Myocyte (in vitro differentiated cells): ENCODE measurements at regions not wholly inside any gene's neighbourhood (a gene's known extent, or its start where the extent isn't known, plus 50 kb on each side); places are given as distances from the start of the nearest gene placed in this dataset.

Source experiments
- DNase-seq: peaks from one replicate; pipeline ENCODE4 v3.0.0-alpha.2; 2012; ENCODE audit warnings: low read depth

DNA sequence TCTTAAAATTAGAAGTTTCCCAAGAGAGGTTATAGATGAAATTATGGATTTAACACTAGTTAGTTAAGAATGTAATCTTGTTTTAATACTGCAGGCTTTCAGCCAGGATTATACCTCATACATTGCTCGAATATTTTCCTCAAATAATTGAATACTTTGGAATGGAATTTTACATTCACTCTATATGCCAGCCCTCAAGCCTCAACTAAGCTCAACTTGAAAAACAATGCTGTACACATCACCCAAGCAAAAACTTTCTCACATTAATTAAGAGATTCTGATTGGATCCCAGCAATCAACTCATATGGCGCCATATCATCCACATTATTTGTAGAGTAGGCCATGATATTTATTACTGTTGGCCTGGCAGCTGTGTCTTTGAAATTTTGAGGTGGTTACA lies 710.7 kb upstream of the ADAMTS5 start:
- DNase-seq: no peak

DNA sequence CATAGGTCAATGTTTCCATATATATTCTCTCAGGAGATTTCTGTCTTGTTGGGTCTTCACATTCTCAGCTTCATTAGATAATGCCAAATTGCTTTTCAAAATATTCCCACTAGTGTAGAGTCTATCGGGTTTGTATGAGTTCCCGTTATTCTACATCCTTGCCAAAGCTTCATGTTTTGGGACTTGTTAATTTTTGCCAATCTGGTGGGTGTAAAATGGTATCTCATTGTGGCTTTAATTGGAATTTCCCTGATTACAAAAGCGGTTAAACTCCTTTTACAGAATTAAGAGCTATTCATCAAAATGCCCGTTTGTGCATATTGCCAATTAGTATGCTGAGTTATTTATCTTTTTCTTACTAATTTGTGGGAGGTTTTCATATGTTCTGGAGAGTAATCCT lies 708.4 kb upstream of the ADAMTS5 start:
- DNase-seq: no peak

DNA sequence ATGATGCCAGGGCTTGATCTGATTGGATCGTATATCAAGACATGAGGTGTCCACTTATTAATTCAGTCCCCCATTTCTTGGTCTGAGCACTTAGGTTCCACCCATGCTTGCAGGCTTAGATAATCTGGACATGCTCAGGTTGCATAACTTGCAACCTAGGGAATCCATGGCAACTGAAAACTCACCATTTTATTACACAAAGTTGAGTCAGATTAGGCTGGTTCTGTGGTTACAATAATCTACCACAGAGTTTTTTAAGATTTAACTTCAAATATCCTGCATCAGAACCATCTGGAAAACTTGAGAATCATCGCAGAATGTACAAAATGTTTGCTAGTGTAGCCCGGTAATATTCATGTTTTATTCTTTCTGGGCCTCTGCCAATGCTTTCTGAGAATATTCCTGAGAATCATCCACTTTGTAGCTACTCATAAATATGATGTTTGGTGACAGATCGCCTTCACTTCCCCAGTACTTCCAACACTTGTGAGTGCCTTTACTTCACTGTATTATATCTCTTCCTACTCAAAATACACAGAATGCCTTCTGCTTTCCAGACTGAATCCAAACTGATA lies 707.2 kb upstream of the ADAMTS5 start:
- DNase-seq: peak; percentile 59

GRCh38 chr21:27673581-27673980 lies 706.7 kb upstream of the ADAMTS5 start:
- peak; percentile 51 for DNase-seq

GRCh38 chr21:27671207-27671606 lies 704.3 kb upstream of the ADAMTS5 start:
- DNase-seq: no peak

- no peak for DNase-seq
These were observed 686.6 kb upstream of the ADAMTS5 start for GRCh38 chr21:27653481-27653880.

DNA sequence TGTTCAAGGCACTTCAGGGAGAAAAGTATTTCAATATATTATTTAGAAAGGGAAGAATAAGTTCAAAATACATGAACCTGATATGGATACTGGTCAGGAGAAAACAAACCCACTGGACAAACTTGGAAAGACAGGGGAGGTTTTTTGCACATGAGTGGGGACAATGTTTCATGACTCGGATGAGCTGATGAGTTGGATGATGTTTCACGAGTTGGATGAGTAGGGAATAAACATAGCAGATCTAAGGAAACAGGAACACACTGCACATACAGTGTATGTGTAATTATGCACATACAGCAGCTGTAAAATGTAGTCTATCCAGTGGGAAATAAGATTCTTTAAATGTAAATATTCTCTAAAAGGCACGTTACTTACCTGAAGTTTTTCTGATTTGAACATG lies 682.9 kb upstream of the ADAMTS5 start:
- DNase-seq: no peak

DNA sequence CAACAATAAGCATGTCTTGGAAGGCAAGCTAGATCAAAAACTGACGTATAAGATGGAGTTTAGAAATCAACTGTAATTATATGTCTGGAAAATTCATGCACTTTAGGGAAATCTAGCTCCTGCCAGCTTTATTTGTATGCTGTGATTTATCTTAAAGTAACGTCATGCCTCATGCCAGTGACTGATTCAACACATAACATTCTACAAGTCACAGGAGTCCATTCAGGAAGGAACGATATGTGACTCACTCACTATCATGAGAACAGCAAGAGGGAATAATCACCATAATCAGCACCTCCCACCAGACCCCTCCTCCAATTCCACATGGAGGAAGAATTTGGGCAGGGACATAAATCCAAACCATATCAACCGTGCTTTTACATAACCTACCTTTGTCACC lies 682.4 kb upstream of the ADAMTS5 start:
- DNase-seq: peak; percentile 56

DNA sequence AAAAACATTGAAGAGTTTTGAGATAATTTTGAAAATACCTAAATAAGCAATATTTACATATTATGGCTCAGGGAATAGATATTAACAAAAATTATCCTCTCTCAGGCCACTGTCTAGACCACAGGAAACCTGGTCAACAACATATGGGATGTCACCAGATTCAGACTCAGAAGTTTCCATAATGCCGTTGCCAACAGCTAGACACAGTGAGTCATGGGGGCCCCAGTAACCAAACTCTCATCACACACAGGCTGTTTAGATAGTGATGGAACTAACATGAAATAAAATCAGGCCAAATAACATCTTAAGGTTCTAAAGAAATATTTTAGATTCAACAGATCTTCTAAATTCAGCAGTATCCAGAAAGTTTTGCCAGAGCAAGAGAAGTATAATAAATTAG lies 681.7 kb upstream of the ADAMTS5 start:
- peak; percentile 77 for DNase-seq

- no peak for DNase-seq
These were observed 681.0 kb upstream of the ADAMTS5 start for GRCh38 chr21:27647921-27648320.

DNA sequence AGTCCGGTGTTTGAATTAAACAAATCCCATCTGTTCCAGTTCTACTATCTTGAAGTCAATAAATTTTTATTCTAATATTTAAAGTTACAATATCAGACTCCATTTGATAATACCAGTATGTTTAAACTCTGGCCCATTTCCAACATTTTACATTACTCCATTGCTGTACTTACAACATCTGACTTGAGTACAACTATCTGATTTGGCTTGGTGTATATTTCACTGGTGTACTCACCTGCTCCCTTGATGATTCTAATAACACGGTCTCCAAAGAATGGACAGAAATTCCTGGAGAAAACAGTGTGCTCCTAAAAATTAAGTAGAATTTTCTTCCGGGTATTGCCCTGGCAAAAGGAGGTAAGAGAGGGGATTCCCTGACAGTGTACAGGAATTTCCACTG lies 680.5 kb upstream of the ADAMTS5 start:
- no peak for DNase-seq

GRCh38 chr21:27646691-27647090 lies 679.8 kb upstream of the ADAMTS5 start:
- no peak for DNase-seq

- DNase-seq: no peak
These were observed 679.2 kb upstream of the ADAMTS5 start for GRCh38 chr21:27646056-27646455.

DNA sequence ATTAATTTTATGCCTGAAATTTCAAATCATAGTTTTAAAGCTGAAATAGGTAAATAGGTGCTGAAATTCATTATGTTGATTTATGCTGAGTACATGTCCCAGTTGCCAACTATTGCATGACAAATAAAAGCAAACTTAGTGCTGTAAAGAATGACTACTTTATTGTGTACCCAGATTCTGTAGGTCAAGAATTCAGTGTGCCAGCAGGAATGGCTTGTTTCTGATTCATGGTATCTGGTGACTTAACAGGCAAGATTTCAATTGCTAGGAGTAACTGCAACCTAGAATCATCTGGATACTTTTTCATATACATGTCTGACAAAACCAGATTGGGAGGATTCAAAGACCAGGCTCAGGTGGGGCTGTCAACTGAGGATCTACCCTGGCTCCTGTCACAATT lies 678.4 kb upstream of the ADAMTS5 start:
- DNase-seq: no peak

DNA sequence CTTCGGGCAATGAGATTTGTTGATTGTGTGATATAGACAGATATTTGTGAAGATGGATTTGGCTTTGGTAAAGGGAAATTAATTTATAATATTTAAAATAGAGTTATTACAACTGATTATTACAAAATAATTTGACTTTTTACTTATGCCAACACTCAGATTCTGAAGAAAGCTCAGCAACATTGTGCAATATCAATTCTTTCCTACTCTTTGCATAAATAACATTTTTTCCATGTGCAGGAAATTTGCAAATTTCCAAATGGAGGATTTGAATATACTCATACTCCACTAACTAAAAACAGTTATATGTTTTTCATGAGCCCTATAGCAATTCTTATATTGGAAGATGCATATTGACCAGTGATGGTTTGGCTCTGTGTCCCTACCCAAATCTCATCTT lies 676.4 kb upstream of the ADAMTS5 start:
- no peak for DNase-seq

GRCh38 chr21:27639286-27639685 lies 672.4 kb upstream of the ADAMTS5 start:
- no peak for DNase-seq

DNA sequence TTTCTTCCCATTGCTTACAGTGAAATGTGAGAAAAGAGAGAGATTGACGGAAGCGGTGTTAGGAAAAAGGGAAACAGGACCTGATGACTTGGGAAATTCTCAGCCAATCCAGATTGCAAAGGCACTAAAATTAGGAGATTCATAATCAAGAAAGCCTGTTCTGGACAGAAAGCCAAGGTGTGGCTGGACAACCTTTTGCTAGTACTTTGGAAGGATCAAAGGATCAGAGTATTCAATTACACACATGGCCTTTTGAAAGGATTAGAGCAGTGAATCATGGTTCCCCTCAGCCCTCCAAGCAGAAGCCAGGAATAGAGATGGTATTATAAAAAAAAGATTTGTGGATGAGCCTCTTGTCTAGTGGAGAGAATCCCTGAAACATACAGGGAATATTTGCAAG lies 669.8 kb upstream of the ADAMTS5 start:
- DNase-seq: peak; percentile 80

DNA sequence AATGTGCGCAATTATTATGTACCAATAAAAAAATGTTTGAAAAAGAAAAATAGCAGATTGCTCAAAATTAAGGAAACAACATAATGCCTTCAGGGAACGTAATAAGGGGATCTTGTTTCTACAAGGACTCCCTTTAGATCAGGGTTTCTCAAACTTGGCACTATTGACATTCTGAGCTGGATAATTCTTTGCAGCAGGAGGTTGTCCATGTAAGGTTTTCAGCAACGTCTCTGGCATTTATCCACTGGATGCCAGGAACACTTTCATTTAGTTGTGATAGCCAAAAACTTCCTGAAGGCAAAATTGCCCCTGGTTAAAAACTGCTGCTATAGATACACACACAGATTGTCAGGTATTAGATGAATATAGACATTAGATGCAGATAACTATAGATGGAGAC lies 666.7 kb upstream of the ADAMTS5 start:
- DNase-seq: no peak

GRCh38 chr21:27631471-27631870 lies 664.6 kb upstream of the ADAMTS5 start:
- no peak for DNase-seq

GRCh38 chr21:27622631-27623030 lies 655.7 kb upstream of the ADAMTS5 start:
- no peak for DNase-seq

DNA sequence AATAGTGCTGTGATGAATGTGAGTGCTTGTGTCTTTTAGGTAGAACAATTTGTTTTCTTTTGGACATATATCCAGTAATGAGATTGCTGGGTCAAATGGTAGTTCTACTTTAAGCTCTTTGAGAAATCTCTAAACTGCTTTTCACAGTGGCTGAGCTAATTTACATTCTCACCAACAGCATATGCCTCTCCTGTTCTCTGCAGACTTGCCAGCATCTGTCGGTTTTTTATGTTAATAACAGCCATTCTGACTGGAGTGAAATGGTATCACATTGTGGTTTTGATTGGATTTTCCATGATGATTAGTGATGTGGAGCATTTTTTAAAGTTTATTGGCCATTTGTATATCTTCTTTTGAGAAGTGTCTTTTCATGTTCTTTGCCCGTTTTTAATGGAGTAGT lies 647.3 kb upstream of the ADAMTS5 start:
- no peak for DNase-seq

DNA sequence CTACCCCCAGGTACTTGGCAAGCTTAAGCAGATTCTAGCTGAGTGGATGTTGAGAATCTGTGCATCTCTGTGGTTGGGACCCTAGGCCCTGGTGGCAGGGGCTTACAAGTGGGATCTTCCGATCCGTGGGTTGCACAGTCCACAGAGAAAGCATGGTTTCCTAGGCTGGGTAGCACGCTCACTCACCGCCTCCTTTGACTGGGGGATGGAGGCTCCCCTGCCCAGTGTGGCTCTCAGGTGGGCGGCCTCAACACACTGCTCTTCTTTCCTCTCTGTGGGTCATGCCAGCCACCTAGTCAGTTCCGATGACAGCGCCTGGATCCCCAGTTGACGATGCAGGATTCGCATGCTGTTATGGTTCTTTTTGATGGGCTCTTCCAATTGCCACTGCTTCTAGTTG lies 639.5 kb upstream of the ADAMTS5 start:
- no peak for DNase-seq

DNA sequence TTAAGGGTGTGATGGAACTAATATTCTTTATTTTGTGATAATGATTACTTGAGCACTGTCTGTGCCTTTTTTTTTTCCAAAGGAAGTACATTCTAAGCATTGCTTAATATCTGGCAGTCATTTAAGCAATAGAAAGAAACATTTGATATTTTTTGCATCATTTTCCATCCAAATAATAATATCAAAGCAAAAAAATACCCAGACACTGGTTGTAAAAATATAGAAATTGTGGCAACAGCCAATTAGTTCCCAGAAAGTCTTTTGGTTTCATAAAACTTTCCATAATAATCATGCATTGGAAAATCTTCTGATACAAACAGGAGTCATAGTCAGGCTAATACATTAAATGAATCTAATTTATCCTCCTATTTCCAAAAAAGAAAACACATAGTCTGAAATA lies 629.3 kb upstream of the ADAMTS5 start:
- DNase-seq: no peak

- DNase-seq: no peak
These were observed 628.8 kb upstream of the ADAMTS5 start for GRCh38 chr21:27595716-27596115.
